HG03175 (cell line): ENCODE measurements at regions not wholly inside any gene's neighbourhood (a gene's known extent, or its start where the extent isn't known, plus 50 kb on each side); places are given as distances from the start of the nearest gene placed in this dataset.

ENCODE experiments used
- ATAC-seq: cut with Tn5 transposase; IDR thresholded peaks from one replicate; pipeline ENCODE4 v1.9.1; 2021; ENCODE audit warnings: mild to moderate bottlenecking, moderate library complexity; ENCODE audit not compliant: unreplicated experiment

DNA sequence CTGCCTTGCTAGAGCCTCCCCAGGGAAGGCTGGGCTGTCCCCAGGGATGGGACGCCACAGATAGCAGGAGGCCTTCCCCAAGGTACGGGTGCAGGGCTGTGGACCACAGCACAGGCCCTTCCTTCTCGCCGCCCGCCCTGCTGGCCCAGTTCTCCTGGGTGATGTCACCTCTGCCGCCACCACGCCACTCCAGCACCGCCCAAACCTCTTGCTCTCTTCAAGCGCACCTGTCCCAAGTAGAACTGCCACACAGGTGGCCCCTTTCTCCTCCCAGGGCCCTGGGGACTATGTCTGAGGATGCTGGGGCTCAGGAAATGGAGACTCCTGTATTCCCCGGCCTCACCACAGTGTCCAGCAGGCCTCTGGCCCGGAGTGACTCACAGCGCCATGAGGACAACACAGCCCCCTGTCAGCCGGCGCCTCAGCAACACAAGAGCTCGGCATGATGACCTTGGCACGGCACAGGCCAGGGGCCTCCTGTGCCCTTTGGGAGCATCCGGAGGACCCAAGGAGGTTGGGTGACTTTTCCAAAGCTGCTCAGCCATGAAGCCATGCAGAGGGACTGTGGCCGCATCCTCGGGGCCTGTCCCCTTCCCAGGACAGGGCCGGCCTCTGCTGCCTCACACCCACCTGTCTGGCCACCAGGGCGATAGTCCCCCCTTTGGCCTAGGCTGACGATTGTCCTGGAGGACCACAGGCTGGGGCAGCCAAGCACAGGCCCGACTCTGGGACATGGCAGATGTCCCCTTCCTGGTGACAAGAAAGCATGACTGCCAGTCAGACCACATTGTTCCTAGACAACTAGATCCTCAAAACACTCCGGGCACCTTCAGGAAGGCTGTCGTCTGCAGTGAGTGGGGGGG is 1023.5 kb downstream of the BRD1 start:
- no peak for ATAC-seq

DNA sequence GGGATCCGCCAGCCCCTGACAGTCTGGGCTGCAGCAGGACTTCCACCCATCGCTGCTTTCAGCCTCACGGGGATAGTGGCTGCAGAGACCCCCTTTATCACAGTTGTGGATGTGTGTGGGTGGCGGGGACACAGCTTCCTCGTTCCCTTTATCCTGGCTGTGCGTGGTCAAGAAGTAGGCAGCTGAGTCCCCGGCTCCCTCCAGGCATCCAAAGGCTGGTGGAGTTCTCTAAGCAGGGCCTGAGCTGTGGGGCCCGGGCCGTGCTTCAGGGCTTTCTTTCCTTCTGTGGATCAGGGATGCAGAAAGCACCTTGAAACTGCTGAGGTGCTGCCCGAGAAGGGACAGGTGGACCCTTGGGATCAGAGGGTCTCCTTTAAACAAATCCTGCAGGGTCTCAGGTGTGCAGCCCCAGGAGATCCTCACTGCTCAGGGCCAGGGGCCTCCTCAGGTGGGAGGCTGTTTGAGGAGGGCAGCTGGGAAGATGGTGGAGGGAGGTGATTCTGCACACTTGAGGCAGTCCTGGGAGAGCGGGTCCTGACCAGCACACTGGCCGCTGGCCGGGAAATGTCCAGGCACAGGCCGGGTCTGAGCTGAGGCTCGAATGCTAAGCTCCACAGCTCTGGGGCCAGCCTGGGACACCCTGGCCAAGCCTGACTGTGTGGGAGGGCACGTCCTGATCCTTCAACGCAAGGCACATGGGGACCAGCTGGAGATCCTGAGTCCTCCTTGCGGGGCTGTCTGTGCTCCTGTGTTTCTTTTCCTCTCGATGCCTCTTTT is 1024.3 kb downstream of the BRD1 start:
- no peak for ATAC-seq

DNA sequence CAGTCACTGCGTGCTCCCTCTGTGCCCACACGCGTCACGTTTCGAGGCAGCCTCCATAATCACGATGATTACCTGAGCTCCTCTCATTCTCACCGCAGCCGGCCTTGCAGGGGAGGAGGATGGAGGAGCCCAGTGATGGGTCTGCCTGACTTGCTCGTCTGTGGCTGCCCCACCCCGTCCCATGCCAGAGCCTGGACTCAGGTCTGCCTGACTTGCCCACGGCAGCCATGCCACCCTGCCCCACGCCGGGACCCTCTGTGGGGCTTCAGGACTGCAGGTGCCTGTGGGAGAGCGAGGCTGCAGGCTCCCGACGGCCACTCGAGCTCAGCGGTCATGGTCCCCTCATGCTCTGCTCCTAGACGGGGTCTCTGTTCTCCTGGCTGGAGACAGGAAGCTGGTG is 1025.1 kb downstream of the BRD1 start:
- no peak for ATAC-seq

DNA sequence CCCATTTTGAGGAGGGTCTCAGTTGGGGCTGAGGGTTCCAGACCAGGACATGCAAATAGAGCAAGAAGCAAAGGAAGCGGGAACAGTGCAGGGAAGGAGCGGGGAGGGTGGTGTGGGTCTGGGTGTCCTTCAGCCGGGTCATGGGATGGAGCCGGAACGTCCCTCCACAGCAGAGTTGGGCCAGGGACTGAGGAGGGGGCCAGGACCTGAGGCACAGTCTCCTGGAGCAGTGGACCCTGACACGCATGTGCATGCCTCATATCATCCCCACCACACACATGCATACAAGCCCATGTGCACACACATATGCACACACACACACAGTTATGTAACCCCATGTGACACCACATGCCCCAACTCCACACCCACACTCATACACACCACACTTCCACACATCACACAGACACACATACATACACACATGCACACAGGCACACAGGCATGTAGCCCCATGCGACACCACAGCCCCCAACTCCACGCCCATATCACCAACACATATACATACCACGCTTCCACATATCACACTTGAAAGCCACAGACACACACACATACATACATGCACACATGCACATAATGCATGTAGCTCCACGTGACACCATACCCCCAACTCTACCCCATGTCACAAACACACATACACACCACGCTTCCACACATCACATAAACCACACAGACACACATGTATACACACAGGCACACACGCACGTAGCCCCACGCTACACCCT is 1026.6 kb downstream of the BRD1 start:
- no peak for ATAC-seq

DNA sequence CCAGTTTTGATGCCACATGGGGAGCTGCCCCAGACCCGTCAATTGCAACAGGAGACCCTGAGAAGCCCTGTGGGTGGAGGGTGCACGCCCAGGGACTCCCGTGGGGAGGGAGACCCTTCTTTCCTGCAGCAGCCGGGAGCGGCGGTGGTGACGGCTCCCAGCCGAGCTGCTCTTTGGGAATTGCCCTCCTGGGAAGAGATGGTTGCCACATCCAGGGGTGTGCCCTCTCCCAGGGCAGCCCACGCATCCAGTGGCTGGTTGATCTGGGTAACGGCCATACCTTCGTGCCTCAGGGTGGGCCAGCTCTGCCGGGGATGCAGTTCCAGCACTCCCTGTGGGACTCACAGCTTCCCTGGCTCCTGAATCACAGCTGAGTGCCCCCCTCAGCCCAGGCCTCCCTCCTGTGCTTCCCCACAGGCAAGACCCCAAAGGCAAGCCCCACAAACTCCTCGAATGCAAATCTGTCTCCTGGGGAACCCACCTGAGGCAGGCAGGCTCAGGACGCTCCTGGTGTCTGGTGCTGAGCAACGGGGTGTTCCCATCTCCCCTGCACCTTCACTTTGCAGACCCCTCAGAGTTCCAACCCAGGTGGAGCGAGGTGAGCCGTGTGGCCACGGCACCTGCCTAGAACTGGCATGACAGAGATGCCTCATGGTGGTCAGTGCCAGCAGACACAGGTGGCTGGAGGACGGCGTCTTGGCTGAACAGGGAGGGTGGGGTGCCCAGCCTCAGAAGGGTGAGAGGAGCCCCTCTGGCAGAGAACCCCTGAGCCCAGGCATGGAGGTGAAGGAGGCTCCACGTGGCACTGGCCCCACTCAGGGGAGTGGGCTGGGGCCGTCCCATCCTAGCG is 1027.4 kb downstream of the BRD1 start:
- ATAC-seq: no peak

DNA sequence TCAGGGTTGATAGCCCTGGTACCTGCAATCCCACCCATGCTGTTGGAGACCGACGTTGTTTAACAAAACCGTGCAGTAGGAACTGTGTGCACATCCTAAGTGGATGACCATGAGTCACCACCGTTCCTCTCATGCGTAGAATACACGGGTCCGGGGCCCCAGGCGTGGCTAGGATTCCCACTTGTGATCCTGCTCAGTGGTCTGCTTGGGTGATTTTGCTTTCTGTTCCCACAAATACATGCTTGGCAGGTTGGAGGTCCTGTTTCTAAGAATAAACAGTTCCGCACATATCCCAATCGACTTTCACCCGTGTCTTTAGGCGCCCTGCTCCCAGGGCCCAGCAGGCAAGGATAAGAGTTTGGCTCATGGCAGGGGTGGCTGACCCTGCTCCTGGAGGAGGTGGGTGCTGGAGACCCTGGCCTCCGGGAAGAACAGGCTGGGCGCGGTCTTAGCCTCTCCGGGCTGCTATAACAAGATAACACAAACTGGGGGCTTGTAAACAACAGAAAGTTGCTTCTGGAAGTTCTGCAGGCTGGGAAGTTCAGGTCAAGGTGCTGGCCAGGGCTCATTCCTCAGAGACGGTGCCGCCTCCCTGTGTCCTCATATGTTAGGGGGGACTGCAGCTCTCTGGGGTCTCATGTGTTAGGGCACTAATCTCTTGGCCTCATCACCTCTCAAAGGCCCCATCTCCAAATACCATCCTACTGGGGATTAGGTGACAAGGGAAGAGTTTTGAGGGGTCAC is 1028.3 kb downstream of the BRD1 start:
- no peak for ATAC-seq

DNA sequence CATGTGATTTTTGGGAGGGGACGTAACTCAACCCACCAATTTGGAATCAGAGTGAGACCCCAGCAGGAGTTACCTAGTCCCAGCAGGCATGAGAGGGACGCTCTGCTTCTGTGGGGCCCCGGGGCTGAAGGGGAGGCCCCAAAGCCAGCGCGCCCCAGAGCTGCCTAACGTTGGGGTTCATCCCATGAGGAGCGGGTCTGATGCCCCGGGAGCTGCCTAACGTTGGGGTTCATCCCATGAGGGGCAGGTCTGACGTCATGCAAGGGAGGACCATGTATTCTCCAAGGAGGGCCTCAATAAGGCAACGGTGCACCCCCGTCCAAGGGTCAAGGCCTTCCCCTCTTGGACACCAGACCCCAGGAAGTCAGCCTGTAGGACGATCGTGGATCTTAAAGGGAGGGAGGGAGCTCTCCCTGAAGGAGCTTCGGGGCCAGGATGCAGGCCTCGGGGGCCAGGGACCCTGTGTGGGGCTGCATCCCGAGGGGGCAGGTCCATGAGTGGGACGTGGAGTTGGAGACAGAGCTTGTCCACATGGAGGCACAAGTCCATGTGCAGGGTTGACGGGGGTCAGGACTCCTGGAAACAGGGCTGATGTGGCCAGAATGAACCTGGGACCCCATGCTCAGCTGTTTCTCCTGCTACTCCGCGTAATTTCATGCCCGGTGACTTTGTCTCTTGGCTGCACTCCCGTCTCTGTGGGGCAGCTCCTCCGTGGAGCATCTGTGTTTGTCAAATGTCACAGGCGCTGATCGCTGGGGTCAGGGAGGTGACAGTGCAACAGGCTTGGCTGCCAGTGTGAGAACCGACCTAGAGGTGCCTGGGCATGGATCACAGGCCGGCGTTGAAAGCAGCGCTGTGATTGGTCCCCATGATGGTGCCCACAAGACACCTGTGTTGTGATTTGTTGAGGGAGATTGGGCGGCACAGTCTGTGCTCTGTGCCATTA is 1029.1 kb downstream of the BRD1 start:
- no peak for ATAC-seq

DNA sequence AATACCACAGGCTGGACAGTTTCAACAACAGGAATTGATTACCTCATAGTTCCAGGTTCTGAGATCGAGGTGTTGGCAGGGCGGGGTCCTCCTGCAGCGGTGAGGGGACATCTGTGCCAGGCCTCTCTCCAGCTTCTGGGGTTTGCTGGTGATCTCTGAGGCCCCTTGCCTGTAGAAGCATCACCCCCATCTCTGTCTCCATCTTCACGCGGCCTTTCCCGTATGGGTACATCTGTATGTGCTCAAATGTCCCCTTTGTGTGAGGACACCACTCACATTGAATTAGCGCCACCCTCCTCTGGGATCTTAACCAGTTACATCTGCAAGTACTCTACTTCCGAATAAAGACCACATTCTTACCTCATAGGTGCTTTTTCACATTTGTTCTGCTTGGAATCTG is 1029.9 kb downstream of the BRD1 start:
- no peak for ATAC-seq

DNA sequence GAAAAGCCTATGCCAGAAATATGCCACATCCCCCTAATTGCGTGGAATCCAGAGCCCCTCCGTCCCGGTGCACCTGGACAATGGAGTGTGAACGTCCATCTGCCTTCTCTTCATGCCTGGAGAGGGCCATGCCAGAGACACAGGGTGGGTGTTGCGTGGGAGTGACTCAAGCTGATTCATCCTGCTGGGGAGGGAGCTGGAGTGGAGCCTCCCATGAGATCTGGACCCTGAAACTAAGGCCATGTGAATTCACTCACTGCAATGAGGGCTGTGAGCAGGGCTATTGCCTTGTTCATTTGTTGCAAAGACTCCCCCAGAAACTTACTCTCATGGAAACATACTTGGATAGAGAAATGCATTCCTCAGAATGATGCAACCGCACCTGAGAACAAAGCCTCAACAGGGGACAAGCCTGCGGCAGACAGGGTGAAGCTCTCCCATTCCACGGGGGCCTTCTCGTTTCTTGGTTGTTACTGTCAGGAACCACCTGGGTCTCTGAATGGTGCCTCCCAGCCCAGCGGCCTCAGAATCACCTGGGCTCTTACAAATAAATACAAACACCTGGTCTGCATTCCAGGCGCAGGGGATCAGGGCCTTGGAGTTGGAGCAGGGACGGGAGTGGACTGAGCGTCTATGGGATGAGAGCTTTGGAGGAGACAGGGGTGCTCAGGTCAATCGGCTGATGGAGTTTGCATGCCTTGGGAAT is 1031.2 kb downstream of the BRD1 start:
- ATAC-seq: no peak

DNA sequence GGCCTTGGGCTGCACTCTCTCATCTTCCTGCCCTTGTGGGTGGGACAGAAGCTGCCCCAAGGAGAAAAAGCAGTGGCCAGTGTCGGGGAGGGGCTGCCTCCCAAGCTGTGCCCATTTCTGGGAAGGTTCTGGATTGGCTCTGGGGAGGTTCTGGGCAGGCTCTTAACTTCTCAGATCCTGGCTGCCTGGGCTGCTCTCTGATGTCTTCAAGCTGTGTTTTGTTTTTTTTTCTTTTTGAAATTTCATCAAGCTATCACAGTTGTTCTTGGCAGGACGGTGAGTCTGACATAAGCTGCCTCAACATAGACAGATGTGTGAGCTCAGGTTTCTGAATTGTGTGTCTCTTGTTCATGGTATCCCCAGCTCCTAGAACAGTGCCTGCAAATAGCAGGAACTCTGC is 1032.0 kb downstream of the BRD1 start:
- no peak for ATAC-seq

DNA sequence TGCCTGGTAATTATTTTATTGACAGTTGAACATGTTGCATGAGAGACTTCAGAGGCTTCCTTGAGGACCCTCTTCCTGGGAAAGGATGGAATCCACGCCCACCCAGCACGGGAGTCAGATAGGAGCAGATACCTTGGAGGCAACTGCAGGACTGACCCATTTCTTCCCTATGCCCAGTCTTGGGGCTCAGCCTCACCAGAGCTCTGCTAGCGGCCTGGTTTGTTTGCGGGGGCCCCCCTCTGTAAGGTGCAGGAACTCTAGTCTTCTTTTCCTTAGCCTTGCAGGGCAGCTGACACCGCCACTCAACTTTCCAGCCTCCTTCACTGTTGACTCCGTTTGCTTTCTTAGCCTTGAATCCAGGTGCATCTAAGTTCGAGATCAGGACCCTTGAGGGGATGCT is 1032.8 kb downstream of the BRD1 start:
- no peak for ATAC-seq

DNA sequence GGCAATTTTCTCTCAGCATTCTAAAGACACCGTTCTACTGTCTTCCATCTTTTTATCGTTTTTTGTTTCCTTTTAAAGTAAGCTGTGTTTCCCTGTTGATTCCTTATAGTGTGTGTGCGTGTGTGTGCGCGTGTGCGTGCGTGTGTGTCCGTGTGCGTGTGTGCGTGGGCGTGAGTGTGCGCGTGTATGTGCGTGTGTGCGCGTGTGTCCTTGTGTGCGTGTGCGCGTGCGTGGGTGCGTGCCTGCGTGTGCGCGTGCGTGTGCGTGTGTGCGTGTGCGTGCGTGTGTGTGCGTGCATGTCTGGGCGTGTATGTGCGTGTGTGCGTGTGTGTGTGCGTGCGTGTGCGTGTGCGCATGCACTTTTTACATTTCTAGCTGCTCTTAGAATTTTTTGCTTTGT is 1033.7 kb downstream of the BRD1 start:
- no peak for ATAC-seq

DNA sequence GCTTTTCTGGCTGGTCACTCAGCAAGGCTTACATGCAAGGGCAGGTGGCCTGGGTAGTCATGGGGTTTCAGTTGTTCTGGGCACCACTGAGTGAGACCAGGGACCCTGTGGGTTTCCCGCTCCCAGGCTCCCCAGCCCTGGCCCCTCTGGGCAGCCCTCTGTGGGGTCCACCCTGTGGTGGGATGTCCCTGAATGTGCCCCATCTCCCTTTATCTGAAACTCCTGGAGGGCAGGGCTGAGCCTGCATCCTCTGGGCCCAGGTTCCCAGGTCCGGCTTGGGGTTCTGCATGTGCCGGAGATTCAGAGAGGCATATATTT is 1041.0 kb downstream of the BRD1 start:
- no peak for ATAC-seq

DNA sequence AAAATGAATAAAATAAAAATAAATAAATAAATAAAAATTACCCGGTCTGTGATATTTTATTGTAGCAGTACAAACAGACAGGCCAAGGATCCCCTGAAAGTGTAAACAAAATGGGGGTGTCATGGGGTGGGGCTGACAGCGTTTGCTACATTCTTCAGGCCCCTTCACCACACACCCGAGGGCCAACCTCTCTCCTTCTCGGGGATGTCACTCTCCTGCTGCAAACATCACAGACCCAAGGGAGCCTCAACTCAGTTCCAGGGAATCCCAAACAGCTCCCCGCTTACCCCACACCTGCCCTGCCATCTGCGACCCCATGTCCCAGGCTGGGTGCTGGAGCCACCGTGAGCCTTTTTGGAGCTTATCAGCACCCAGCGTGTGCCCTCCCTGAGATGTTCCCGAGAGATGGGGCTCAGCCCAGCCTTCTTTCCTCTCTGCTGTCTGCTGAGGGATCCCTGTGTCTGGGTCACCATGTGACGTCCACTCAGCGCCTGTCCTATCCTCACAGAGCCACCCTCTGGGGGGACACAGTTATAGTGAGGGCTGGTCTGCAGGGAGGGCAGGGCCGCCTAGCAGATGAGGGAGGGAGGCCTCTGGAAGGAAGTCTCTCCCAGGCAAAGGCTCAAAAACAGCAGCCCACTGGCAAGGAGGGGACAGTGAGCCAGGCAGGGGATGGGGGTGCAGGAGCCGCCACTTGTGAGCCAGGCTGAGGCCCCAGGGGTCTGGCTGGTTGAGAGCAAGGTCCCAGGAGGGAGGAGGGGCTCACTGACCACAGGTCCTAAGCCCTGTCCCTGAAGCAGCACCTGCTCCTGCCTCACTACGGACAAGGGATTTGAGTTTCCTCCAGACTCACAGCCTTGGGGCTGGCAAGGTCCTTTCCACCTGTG is 1041.6 kb downstream of the BRD1 start:
- ATAC-seq: no peak

DNA sequence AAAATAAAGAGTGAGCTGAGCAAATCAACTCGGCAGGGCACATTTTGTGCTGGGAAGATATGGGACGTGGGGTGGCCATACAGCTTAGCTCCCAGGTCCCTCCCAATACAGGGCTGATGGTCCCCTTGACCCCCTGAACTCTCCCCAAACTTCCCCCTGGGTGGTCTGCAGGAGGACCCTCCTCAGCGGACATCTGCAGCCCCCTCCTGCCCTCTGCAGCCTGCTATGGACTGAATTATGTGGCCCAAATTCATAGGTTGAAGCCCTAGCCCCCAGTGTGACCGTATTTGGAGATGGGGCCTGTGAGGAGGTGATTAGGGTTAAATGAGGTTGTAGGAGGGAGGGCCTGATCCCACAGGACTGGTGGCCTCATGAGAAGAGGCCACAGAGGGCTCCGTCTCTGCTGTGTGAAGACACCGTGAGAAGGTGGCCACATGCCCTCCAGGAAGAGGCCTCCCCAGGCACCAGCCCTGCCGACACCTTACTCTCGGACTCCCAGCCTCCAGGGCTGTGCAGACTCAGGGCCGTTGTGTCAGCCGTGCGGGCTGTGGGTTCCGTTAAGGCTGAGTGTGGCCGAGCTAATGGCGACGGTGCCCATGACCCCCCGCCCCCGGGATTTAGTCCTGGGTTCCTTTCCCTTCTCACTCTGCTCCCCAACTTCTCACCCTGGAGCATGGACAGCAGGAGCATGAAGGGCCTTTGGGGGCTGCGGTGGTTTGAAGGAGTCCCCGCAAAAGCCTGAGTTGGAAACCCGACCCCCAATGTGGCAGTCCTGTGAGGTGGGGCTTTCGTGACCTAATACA is 1042.8 kb downstream of the BRD1 start:
- ATAC-seq: no peak

DNA sequence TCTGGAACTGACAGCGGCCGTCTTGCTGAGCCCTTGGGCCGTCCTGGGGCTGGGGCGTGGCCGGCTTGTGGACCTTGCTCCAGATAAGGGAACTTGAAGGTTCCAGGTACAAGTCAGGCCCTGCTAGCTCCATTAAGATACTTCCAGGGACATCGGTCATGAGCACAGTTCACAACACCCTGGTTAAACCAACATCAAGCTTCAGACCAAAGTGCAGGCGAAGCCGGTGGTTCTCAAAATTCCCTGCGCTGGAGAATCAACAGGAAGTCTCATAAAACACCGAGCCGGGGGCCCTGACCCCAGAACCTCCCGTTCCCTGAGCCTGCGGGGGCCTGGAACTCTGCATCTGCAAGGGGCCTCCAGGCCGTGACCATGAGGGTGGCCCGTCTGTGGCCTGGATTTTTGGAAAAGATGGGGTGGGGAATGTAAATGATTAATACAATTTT is 1043.8 kb downstream of the BRD1 start:
- no peak for ATAC-seq
